A549 (cell line): ENCODE measurements at regions not wholly inside any gene's neighbourhood (a gene's known extent, or its start where the extent isn't known, plus 50 kb on each side); places are given as distances from the start of the nearest gene placed in this dataset.
"Not testable (repeated sequence)": the region's sequence is repeated elsewhere in the genome, so short reads cannot be mapped to it uniquely, and the experiment has no call there.

Experiments
- HDAC2 ChIP-seq: fragments of 200-600 bp; sonication (generic); IDR thresholded peaks from 2 replicates; pipeline ENCODE4 v1.6.1; 2016
- JUN ChIP-seq, 2 experiments: fragments of >200 bp; sonication (Bioruptor Twin); formaldehyde crosslinking; IDR thresholded peaks; 2 replicates in 1 of 2; 3 replicates in 1 of 2; pipeline ENCODE4 v1.6.1; 2016 to 2017
- MAZ ChIP-seq: fragments of 150-350 bp; IDR thresholded peaks from 2 replicates; pipeline ENCODE4 v1.6.1; 2014; ENCODE audit warnings: antibody characterized with exemption, low read depth, low read length, borderline replicate concordance
- NR3C1 ChIP-seq: fragments of >200 bp; sonication (Bioruptor Twin); formaldehyde crosslinking; IDR thresholded peaks from 3 replicates; pipeline ENCODE4 v1.6.1; 2017
- POLR2A ChIP-seq: IDR thresholded peaks from 2 replicates; pipeline ENCODE4 v1.6.1; 2012; ENCODE audit warnings: mild to moderate bottlenecking, low read length

DNA sequence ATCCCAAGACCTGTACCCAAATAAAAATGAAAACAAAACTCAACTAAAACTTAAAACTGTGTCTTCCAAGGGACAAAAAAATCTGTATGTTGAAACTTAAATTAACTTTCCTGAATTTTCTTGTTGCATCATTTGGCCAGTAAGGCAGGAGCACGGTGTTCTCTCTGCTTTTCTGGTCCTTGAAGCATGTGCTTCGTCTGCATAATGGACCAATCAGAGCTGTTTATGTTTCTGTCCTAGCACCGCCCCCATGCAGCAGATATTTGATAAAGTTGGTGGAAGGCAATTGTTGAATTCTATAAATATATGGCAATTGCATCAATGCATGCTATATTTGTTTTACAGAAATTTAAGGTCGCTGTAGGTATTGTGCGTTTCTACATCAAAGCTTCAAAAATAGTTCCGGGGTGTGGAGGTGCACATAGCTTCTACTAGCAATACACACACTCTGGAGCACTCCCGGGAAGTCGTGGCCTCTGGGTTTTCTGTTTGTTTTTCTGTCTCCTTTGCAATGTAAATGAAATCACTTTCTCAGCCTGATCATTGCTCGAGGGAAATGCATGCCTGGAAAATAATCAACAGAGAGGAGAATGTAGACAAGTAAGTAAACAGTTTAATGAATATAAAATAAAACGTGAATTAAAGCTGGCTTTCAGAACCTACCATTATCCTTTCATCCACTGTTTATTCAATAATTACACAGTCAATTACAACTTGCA is 206.3 kb downstream of the BCAS1 start:
- TF ChIP-seq MAZ; HDAC2; POLR2A; NR3C1; JUN (IDR thresholded peaks at IDR 0.05): not testable (repeated sequence)
